GM13977 (cell line): ENCODE measurements at regions not wholly inside any gene's neighbourhood (a gene's known extent, or its start where the extent isn't known, plus 50 kb on each side); places are given as distances from the start of the nearest gene placed in this dataset.

Source experiments
- DNase-seq: peaks from one replicate; pipeline ENCODE4 v3.0.0; 2012; ENCODE audit warnings: low spot score
- in situ Hi-C: fragments of 300-500 bp; cut with MboI; formaldehyde crosslinking; loops from one replicate; pipeline ENCODE4 v1.12.0; 2022; ENCODE audit warnings: low sequenced_read_pairs, low pct_unique_long_range_greater_than_20kb, mixed read lengths, inconsistent platforms; ENCODE audit not compliant: unreplicated experiment
- TF ChIP-seq, protein P1 (sequence below): IDR thresholded peaks from 2 replicates; pipeline ENCODE4 v1.5.1; 2012; ENCODE audit warnings: mild to moderate bottlenecking, control low read depth; ENCODE audit not compliant: insufficient read depth; ENCODE audit errors: extremely low read depth, missing control alignments

DNA sequence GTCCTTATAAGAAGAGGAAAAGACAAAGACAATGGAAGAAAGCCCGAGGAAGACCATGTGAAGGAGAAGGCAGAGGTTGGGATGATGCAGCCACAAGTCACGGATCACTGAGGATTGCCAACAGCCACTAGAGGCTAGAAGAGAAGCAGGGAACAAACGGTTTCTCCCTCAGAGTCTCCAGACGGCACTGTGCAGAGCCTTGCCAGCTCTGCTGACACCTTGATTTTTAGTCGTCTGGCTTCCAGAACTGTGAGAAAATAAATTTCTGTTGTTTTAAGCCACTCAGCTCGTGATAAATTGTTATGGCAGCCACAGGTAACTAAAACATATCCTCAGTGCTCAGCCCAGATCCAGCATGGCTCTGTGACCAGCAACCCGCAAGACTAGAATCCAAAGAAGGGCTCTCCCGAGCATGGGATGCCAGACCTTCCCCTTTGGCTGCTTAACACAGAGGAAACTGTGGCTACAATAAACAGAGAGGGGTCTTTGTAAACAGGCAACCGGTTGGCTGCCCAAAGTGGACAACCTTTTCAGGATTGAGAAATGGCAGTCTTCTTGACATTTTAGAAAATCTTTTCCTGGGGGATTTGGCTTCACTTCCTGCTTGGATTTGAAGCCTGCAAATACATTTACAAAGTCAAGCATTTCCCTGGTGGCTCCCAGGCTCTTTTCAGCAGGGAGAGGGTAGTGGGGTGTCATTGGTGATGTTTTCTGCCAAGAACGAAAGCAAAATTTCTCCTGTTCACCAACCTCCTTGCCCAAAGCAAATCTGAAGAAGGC, 88.7 kb upstream of the ADPGK start:
- DNase-seq: no peak
- TF ChIP-seq, protein P1, sequence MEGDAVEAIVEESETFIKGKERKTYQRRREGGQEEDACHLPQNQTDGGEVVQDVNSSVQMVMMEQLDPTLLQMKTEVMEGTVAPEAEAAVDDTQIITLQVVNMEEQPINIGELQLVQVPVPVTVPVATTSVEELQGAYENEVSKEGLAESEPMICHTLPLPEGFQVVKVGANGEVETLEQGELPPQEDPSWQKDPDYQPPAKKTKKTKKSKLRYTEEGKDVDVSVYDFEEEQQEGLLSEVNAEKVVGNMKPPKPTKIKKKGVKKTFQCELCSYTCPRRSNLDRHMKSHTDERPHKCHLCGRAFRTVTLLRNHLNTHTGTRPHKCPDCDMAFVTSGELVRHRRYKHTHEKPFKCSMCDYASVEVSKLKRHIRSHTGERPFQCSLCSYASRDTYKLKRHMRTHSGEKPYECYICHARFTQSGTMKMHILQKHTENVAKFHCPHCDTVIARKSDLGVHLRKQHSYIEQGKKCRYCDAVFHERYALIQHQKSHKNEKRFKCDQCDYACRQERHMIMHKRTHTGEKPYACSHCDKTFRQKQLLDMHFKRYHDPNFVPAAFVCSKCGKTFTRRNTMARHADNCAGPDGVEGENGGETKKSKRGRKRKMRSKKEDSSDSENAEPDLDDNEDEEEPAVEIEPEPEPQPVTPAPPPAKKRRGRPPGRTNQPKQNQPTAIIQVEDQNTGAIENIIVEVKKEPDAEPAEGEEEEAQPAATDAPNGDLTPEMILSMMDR: no peak
- in situ Hi-C loops: no loop called here

DNA sequence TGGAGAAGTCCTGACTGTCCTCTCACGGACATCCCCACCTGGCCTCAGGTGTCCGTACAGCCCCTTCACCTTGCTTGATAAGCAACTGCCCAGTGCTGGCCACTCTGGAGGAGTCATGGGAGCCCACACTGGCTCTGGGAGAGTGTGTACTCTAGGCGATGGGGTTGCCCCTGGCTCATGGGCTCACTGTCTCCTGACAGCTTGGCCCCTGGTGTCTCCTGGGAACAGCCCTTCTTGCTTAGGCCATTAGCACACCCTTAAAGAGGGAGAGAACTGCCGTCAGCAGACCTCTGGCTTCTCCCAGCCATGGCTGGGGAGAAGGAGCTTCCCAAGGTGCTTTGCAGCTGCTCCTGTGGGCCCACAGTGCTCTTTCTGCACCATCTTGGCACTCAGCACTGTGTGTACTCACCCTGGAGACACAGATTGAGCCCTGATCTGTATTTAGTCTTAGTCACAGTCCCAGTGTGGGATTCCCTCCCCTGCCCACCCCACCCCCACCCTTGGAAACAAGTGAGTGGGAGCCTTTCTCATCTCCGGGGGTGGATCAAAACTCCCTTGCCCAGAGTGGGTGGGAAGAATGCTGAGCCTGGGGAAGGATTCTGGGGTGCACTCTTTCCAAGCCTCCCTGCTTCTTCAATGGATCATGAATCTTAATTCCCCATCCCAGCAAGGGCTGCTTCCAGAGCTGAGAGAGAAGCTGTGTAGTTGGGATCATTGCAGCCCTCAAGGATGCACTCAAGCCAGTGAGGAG, 83.5 kb upstream of the ADPGK start:
- TF ChIP-seq, protein P1: no peak
- DNase-seq: no peak
- in situ Hi-C loops: no loop called here

DNA sequence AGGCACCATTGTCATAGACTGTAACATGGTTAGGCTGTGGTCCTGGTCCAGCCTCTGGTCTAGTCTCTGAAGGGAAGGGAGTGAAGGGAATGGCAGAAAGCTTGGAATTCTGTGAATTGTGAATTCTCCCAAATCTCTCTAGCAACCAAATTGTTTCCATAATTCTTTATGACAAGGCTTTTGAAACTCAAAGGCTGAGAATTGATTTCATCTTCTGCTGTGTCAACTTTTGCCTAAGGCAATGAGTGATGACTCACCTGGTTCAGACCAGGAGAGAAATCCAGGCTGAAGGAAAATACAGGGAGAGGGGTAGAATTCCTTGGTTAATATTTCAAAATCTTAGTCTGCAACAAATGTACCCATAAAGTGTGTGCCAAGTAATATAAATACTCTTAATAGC, 82.6 kb upstream of the ADPGK start:
- in situ Hi-C loops: no loop called here
- TF ChIP-seq, protein P1: no peak

DNA sequence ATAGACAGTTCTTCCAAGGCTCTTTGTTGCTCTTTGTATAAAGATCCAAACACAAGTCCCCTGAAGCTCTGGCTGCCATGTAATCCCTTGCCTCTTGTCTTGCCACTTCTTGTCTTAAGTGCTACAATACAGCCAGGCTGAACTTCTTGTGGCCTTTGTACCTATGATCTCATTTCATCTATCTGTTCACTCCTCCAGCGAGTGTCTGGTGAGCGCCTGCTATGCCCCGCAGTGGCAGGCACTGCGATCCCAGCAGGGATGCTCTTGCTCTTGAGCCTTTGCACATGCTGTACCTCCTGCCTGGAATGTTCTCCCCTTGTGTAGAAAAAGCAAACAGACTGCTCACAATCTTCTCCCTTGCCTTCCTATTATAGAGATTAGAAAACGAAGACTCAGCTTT, 81.9 kb upstream of the ADPGK start:
- no peak for DNase-seq
- in situ Hi-C loops: no loop called here
- TF ChIP-seq, protein P1: no peak

More for the DNA sequence above, 82.6 kb upstream of the ADPGK start:
- DNase-seq: no peak

DNA sequence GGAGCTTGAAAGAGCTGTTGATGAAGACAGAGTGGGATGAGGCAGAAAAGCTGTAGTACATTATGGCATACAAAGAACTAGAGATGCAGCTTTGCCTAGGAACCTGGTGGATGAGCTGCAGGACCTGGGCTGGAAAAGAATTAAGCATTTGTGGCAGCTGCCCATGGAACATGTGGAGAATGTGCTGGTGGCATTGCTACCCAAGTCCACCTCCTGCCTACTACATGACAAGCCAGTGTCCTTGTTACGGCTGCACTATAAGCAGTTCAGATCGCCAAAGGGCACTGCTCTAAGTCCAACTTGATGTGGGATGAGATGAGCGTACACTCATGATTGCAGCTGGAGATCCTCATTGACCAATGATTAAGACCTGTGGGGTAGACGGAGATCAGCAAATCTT, 81.1 kb upstream of the ADPGK start:
- DNase-seq: no peak
- TF ChIP-seq, protein P1: no peak
- in situ Hi-C loops: no loop called here

DNA sequence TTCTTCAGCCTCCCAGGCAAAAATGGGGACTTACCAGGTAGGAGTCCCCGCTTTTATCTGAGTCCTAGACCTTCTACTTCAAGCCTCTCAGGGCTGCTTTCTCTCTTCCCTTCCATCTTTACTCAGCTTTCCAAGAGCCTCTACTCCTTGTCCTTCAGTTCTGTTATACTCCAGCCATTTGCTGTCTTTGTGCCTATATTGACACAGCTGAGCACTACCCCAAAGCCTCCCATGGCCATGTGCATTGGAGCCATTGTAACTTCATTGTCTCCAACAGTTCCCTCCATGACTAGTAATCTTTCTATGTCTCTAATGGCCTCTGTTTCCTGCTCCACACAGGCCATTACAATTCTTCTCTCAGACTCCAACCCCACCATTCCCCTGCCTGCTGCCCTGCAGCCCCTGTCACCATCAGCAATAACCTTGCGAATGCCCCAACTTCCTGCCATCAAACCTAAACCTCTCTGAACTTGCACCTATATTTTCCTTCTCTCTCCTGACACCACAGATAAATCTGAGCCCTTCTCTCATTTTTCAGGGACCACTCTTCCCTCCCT, 77.9 kb upstream of the ADPGK start:
- in situ Hi-C loops: no loop called here
- TF ChIP-seq, protein P1: no peak
- DNase-seq: no peak
